GM19372 (cell line): ENCODE measurements at regions not wholly inside any gene's neighbourhood (a gene's known extent, or its start where the extent isn't known, plus 50 kb on each side); places are given as distances from the start of the nearest gene placed in this dataset.
"Not testable (repeated sequence)": the region's sequence is repeated elsewhere in the genome, so short reads cannot be mapped to it uniquely, and the experiment has no call there.

ENCODE experiments used
- ATAC-seq: cut with Tn5 transposase; IDR thresholded peaks from one replicate; pipeline ENCODE4 v1.9.1; 2021; ENCODE audit warnings: mild to moderate bottlenecking, low read depth, moderate library complexity; ENCODE audit not compliant: unreplicated experiment

DNA sequence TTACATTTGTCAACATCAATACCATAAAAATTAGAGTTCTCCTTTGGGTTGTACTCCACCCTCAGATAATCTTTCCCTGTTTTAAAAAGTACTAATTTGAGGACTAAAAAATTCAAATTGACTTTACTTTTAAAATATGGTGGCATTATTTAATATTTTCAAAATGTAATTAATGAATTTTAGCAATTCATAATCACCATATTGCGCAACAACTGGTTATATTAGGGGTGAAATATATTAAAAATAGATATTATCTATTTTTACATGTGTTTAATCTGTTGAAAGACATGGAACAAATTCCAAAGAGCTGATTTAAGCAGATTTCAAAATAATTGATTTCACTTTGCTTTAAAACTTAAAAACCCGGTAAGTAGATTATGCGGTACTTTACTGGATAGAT lies 236.6 kb upstream of the NOL4 start:
- ATAC-seq = no peak

DNA sequence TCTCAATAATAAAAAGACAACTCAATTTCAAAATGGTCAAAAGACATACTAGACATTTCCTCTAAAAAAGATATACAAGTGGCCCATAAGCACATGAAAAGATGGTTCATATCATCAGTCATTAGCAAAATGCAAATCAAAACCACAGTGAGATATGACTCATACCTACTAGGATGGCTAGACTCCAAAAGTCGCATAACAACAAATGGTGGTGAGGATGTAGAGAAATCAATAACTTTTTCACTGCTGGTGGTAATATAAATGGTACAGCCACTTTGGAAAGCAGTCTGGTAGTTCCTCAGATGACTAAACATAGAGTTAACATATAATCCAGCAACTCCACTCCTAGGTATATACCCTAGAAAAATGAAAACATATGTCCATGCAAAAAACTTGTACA lies 242.3 kb upstream of the NOL4 start:
- ATAC-seq = no peak

DNA sequence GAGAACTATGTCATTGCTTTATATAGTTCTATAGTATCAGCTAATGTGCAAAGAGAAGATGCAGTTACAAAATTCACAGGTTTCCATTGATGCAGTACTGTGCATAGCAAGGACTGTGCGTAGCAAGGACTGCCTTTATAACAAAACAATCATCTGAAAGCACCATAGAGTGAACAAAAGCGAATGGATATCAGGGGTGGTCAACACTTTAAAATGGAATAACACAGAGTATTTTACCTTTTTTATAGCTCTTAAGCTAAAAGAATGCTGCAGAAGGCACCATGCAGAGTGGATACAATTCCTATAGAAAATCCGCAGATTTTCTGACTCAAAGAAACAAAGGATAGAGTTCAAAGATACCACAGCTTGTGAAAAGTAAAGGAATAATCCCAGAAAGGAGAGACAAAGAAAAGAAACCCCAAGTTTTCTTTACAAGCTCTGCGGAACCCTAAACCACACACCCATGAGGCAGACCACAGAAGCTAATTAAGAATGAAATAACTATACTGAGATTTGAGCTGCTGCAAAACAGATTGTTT lies 229.9 kb upstream of the DTNA start:
- ATAC-seq = no peak

DNA sequence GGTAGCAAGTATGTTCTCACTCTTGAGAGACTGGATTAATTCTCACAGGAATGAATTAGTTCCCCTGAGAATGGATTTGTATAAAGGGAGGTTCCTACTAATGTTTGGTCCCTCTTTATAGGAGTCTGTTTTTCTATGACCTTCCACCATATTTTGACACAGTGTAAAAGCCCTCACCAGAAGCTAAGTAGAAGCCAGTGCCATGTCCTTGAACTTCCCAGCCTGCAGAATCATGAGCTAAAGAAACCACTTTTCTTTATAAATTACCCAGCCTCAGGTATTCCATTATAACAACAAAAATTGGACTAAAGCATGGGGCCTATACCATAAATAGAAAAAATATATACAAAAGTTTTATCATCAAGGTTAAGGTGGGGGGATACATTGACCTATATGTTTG lies 227.9 kb upstream of the DTNA start:
- ATAC-seq = no peak

DNA sequence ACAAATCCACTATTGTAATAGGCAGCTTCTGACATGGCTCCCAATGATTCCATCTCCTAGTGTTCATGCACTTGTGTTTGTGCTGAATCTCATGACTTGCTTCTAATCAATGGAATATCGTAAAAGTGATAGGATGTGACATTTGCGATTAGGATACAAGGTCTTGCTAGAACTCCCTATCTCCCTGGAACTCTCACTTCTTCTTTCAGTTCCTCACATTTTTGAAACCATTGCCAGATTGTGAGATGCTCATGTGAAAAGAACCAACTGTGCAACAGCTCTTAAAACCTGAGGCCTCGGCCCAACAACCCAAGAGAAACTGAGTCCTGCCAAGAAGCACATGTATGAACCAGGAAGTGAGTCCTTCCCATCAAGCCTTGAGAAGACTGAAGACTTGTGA lies 226.9 kb upstream of the DTNA start:
- no peak for ATAC-seq

DNA sequence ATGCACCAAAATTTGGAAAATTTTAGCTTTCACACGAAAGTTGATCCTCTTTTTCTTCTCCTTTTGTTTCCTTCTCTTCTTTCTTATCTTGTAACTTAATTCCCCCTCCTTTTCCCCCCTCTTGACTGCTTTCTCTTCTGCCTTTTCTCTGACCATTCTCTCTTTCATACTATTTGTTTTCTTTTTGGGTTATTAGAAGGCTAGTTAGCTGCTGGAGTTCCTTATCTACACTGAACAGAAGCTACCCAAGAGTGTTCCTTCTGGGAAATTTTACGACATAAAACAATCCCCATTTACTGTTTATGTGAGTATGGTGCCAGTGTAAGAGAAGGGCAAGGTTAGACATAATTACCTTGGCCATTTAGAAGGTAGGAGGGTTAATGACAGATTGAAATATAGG lies 218.4 kb upstream of the DTNA start:
- ATAC-seq = no peak

DNA sequence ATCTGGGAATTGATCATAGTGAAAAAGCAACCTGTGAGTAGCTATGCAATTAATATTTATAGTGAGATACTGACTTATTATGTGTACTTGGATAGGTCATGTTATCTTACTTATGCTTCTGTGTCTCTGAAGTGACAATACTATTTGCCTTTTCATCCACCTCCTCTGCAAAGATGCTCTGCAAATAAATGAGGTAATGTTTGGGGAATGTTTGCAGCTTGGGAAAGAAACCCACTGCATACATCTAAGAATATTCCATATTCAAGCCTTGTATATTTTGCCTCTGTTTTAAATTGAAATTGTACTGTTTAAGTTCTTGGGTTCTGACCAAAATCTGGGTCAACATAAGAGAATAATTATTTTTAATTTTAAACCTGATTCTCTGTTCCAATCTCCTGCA lies 217.4 kb upstream of the DTNA start:
- ATAC-seq = no peak

DNA sequence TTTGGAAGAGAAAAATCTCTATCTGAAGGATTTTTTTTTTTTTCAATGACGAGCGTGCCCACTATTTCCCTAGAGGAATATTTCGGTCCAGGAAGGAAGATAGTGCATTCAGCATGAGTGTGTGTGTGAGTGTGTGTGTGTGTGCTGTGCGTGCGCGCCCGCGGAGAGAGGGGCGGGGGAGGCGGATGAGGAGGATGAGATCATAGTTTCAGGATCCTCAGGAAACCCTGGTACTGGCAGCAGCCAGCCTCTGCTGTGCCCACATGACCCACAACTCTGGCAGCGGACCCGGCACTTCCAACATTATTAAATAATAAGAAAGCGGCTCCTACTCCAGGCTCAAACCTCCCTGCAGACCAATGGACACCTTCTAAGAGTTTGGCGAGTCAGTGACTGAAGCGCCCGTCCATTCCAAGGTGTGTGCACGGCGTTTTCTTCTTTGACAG lies 217.0 kb upstream of the DTNA start:
- ATAC-seq = peak; percentile 59

DNA sequence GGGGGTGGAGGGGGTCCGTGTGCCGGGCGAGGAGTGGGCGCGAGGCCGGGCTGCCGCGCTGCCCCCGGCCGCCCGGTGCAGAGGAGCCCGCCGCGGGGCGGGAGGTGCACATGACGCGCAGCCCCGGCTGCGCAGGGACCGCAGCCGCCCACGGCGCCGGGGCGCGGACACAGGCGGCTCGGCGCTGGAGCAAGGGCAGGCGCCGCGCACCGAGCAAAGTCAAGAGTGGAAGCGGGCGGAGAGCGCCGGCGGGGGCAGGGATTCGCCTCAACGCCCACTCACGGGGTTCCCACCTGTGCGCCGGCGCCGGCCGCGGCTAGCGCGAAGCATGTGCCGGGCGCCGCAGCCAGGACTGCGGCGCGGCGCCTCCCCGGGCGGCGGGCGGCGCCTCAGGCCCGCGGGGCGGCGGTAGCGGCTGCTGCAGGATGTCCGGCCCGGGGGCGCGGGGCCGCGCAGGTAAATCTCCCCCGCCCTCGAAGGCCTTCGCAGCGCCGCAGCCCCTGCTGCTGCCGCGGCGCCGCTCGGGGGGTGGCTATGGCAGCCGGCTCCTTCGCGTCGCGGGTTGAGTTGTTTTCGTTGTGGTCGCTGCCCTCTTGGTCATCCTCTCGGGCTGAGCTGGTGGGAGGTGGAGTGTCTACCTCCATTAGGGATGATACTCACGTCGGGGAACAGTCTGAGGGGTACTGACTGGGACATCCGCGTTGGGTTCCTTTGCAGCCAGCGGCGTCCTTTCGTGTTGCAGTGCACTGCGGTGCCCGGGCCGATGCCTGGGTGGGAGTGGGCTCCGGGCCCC lies 216.3 kb upstream of the DTNA start:
- ATAC-seq = peak; percentile 54

DNA sequence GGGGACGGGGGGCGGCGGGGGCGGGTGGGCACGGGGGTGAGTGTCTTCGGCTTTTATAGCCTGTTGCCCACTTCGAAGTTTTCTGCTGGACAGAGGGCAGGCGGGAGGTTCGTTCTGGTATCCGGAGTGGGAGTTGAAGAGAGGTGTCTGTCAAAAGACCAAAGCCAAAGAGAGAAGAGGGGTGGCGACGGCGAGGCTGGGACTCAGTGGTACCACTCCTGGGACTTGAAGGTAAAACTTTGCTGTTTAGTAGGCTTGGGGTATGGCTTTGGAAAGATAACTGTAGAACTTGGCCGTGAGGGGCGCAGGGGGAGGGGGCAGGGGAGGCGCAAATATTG lies 215.8 kb upstream of the DTNA start:
- no peak for ATAC-seq

DNA sequence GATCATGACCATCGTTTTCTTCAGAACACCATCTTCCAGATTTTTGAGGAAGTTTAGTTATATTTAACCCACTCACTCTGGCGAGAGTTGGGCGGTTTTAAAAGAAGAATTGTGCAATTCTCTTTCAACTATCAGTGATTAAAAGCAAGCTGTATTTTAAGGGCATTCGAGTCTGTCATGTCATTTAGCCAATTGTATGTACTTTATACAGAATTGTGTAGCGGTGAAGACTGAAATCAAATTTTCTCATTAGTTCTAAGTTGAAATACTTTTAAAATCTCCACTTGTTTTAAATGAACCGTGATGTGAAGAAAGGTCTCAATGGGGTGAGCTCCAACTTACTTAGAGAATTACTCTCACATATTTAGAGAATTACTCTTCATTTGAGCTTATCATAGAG lies 214.6 kb upstream of the DTNA start:
- ATAC-seq = no peak

DNA sequence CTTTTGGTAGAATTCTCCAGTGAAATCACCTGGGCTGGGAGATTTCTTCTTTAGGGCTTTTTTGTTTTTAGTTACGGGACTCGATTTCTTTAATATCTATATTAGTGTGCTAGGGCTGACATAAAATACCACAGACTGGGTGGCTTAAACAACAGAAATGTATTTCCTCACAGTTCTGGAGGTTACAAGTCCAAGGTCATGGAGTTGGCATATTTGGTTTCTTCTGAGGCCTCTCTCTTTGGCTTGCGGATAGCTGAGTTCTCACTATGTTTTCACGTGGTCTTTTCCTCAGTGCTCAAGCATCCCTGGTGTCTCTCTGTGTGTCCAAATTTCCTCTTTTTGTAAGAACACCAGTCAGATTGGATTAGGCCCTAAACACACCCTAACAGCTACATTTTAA lies 208.5 kb upstream of the DTNA start:
- ATAC-seq = no peak

DNA sequence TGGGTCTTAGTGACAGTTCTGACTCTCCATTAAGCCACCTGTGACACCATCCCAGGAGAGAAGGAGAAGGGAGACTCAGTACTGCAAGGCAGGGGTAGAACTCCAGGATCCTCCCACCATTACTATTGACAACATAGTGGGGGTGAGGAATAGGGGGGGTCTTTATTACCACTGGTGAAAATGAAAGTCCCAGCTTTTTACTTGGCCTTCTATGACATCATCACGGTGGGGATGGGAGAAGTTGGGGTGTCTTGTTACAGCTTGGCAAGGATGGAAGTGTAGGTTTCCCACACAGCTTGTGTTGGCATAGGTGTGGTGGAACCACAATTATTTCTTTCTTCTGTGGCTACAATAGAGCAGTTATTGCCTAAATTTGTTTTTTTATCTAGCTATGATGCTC lies 203.9 kb upstream of the DTNA start:
- no peak for ATAC-seq

DNA sequence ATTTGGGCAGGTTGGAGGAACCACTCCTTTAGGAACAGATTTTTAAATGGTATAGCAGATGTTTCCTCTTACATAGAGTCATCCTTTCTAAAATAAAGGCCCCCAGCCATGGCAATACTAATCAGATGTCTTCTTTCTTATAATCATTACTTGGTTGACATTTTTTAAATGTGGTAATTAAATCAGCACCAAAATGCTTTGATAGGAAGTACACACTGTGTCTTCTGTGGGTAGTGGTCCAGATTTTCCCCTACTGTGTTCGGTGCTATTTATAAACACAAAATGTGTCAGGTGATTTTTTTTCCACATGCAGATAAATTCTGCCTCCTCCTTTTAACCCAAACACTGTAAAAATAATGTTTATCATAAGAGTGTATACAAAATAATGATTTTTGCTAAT lies 200.9 kb upstream of the DTNA start:
- ATAC-seq = no peak

DNA sequence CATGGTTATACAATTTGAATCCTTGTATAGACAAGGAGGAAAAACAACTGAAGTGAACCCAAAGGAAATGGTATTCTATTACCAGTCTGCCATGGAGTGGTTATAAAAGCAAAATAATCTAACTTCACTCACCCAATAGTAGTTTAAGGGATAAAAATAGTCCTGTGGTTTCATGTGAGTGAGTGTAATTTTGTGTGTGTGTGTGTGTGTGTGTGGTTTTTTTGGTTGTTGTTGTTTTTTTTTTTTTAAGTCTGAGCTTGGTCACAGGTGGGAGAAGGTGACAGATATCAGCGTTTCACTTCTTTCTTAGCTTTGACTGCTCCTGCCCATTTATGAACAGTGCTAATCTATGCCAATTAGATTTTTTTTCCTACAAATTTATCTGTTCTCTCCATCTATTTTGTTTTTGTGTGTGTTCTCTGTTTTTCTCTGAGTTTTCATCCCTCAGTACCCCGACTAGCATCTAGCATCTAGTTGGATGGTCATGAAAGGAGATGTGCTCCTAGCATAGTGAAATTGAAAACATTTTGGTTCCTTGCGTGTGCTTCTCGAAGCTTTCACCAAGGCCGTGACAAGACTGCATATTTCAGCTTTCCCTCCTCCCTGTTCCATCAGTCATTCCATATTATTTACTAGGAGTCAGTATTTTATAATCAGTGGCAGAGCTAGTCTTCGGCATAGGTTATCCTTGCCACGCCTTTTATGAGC lies 200.1 kb upstream of the DTNA start:
- ATAC-seq = no peak

DNA sequence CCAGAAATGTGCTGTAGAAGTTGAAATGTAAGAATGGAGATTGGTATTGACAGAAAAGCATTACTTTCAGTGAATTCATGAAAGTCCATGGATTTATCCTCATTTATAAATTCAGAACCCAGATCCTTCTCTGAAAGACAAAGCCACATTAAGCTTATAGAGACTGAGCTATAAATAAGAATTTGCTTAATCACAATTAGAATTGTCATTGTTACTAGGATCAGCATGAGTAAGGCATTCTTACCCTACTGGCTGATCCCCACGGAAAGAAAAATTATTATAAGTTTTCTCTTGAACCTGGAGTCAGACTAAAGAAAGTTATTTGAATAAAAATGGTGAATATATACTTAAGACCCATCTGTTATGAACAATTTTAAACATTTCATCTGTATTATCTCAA lies 199.2 kb upstream of the DTNA start:
- no peak for ATAC-seq

DNA sequence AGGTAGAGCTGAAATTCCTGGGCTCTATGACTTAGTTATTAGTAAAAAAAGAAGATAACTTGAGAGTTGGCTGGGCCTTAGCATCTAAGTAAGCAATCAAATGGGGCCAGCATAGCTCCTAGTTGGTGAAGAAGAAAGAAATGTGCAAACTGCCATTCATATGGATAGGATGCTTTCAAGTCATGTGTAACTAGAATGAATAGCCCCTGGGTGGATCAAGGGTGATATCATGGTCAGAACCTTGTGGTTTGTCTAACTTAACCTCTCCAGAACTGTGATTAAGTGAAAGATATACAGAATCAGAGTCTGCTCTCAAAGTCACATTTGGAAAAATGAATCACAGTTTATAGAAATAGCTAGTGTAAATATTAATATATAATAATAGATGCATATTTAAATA lies 198.7 kb upstream of the DTNA start:
- ATAC-seq = no peak

DNA sequence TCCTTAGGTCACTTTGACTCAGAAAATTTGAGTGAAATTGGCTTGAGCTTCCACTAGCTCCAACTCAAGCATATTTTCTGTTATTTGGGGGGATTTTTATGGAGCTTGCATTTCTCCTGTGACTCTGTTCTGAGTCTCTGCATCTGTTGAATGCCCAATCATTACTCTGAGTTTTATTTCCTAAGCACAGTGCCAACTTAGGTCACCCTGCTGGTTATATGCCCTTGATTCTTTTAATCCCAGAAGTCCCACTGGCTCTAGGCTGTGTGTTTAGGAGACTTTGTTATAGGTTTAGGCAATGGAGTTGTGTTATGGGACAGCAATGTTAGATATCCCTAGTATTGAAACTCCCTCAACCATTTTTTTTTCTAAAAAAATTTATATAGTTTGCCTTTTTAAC lies 198.2 kb upstream of the DTNA start:
- no peak for ATAC-seq

DNA sequence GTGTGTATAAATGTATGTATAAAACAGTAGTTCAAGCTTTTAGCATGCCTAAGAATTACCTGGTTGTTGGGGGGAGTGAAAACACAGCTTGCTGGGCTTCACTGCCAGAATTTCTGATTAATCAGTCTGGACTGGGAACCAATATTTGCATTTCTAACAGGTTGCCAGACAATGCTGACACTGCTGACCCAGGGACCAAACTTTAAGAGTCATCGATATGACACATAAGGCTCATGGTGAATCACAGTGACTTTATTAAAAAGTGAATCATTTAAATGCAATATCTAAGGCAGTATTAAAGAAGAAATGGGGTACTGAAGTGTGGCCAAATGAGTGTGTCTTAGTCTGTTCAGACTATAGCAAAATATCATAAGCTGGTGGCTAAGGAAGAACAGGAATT lies 195.9 kb upstream of the DTNA start:
- no peak for ATAC-seq

DNA sequence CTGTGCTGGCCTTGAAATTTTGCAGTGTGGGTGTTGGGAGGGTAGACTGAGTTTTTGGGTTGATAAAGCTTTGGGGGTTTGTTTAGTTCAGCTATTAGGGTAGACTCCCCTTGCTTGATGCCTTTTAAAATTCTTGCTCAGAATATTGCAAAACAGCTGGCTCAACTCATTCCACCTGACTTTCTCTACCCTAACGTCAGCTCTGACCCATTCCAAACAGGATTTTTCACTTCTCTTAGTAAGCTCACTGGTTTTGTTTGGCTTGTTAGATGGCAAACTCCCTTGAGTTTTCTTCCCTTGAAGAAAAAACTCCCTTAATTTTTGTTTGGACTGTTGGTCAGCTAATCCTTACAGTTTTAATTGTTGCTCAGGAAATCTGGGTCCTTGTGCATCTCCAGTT lies 195.1 kb upstream of the DTNA start:
- no peak for ATAC-seq

DNA sequence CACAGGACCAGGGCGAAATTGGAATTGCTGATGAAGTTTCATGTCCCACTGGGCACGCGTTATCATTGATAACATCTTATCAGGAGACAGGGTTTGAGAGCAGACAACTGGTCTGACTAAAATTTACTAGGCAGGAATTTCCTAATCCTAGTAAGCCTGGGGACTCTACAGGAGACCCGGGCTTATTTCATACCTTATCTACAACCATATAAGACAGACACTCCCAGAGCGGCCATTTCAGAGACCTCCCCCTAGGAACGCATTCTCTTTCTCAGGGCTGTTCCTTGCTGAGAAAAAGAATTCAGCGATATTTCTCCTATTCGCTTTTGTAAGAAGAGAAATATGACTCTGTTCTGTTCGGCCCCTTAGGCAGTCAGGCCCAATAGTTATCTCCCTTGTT lies 193.7 kb upstream of the DTNA start:
- not testable (repeated sequence) for ATAC-seq

DNA sequence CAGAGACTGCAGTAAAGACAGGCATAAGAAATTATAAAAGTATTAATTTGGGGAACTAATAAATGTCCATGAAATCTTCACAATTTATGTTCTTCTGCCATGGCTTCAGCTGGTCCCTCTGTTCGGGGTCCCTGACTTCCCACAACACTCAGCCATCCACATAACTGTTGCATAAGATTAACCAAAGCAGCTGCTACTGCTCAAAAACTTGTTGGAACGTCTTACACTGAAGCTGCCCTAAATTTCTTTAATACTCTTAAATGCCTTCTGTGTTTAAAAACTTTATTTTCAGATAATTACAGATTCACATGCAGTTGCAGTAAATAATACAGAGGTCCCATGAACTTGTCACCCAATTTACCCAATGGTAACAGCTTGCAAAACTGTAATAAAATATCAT lies 193.1 kb upstream of the DTNA start:
- ATAC-seq = not testable (repeated sequence)
